ENCODE measurements at regions not wholly inside any gene's neighbourhood (a gene's known extent, or its start where the extent isn't known, plus 50 kb on each side); places are given as distances from the start of the nearest gene placed in this dataset.

- no peak overlapping the region for H3K4me3 ChIP-seq
These were observed 92.9 kb upstream of the EGFLAM start for GRCh38 chr5:38165435-38165834.

DNA sequence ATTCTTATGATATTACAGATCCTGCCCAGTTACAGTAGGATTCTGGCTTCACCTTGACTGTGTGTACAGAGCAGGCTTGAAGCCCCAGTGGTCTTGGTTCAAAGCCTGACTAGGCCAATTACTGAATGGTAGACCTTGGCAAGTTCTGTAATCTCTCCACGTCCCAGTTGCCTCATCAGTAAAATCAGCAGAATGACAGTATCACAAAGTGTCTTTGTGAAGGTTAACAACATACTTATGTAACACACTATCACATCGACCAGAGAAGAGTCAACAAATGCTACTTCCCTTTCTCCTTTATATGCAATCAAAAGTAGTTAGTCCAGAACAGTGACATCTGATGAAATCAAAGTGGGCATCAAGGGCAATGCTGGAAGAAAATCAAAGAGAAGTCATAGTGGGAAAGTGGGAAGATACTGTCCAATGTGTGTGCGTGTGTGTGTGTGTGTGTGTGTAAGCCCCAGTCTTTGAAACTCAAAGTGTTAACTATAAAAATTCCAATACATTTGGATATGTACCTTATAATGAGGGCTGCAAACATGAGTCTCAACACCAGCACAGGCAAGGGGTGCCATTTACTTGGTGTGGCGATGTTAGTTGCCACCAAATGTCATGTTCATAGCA is 93.5 kb upstream of the EGFLAM start:
- Histone ChIP-seq H3K27me3 (replicated peaks) (no peaks in the 10 kb centered on the region), H3K4me3 (no peak overlapping the region), H3K27ac (no peak overlapping the region), H3K4me1 (replicated peaks) (no peaks in the 10 kb centered on the region), H3K9me3 (replicated peaks) (no peaks in the 10 kb centered on the region), H3K36me3 (no peaks in the 10 kb centered on the region)
- DNase-seq (ENCODE audit: low read depth in 1 of 2, low spot score in 2 of 2): no peak

More at GRCh38 chr5:38165435-38165834, 92.9 kb upstream of the EGFLAM start:
- H3K9me3 ChIP-seq (replicated peaks): no peaks in the 10 kb centered on the region
- H3K4me1 ChIP-seq (replicated peaks): no peaks in the 10 kb centered on the region
- no peaks in the 10 kb centered on the region for H3K36me3 ChIP-seq
- no peaks in the 10 kb centered on the region for H3K27me3 ChIP-seq (replicated peaks)
- no peak for DNase-seq (ENCODE audit: low read depth in 1 of 2, low spot score in 2 of 2)
- H3K27ac ChIP-seq: no peak overlapping the region

- Histone ChIP-seq H3K4me1 (replicated peaks) (no peaks in the 10 kb centered on the region), H3K36me3 (no peaks in the 10 kb centered on the region), H3K9me3 (replicated peaks) (no peaks in the 10 kb centered on the region), H3K4me3 (no peak overlapping the region), H3K27ac (no peak overlapping the region), H3K27me3 (replicated peaks) (no peaks in the 10 kb centered on the region)
- no peak for DNase-seq (ENCODE audit: low read depth in 1 of 2, low spot score in 2 of 2)
These were observed 94.6 kb upstream of the EGFLAM start for GRCh38 chr5:38163636-38164237.

DNA sequence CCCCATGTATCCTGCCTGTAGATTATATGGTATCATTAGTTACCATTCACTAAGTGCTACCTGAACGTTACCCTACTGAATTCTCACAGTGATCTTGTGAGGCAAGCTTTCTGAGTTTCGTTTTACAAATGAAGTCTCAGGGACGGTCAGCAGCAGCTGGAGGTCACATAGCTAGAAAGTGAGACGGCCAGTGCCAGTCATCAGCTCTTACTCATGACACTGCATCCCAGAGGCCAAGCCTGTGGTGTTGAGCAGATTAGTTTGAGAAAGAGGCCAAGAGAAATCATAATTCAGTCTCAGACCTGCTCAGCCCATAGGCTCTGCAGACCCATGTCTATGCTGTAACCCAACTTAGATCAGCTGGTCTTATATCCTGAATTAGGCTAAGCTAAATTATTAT is 95.7 kb upstream of the EGFLAM start:
- Histone ChIP-seq H3K27ac (no peak overlapping the region), H3K36me3 (no peaks in the 10 kb centered on the region), H3K27me3 (replicated peaks) (no peaks in the 10 kb centered on the region), H3K4me1 (replicated peaks) (no peaks in the 10 kb centered on the region), H3K4me3 (no peak overlapping the region), H3K9me3 (replicated peaks) (no peaks in the 10 kb centered on the region)
- DNase-seq (ENCODE audit: low read depth in 1 of 2, low spot score in 2 of 2): no peak

- DNase-seq (ENCODE audit: low read depth in 1 of 2, low spot score in 2 of 2): no peak
- Histone ChIP-seq H3K27me3 (replicated peaks) (no peaks in the 10 kb centered on the region), H3K27ac (no peak overlapping the region), H3K4me1 (replicated peaks) (peaks cover 8% of the 10 kb centered on the region), H3K4me3 (no peak overlapping the region), H3K36me3 (no peaks in the 10 kb centered on the region), H3K9me3 (replicated peaks) (no peaks in the 10 kb centered on the region)
These were observed 101.3 kb upstream of the EGFLAM start for GRCh38 chr5:38157024-38157423.

DNA sequence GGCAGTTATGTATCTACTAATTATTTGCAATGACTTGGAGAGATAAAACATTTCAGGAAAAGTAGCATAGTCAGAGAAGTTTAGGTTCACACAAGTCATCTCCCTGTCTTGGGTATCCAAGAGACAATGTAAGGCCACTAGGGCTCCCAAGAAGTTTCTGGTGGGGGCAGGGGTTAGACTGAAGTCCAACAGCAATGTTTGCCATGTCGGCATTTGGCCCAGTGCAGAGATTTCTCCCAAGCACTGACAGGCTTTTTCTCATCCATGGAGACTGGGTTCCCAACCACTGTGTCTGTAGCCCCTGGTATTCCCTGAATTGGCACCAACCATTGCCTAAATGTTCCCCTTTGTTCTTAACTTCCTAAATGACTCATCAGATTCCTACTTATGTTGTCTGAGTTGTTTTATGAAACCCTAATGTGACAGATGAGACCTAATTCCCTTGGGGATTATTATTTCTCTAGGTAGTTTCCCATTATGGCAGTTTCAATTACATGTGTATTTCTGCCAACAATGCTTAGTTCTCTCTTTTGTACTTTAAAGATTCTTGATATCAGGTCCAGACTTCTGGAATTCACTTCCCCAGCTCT is 103.6 kb upstream of the EGFLAM start:
- no peaks in the 10 kb centered on the region for H3K9me3 ChIP-seq (replicated peaks)
- H3K27me3 ChIP-seq (replicated peaks): no peaks in the 10 kb centered on the region
- DNase-seq (ENCODE audit: low read depth in 1 of 2, low spot score in 2 of 2): peak in 1 of 2 experiments; percentile 28
- H3K36me3 ChIP-seq: no peaks in the 10 kb centered on the region
- no peak overlapping the region for H3K4me3 ChIP-seq
- H3K4me1 ChIP-seq (replicated peaks): peaks cover 8% of the 10 kb centered on the region
- no peak overlapping the region for H3K27ac ChIP-seq

DNA sequence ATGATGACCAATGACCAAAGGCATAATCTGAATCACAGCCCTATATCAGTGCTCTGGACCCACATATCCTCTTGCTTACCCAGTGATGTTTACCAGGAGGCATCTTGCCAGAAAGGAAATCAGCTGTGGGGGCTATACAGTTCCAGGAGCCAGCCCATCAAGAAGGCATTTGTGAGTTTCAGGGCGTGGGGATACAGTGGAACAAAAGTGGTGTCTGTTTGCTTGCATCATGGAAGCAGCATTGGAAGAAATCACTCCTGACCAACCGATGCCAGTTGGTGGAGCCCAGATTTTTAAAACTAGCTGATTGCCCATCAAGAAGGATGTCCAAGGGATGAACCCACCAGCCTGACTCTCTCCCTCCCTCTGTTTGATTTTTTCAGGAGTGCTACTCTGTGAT is 106.5 kb upstream of the EGFLAM start:
- Histone ChIP-seq H3K27ac (no peak overlapping the region), H3K27me3 (replicated peaks) (no peaks in the 10 kb centered on the region), H3K36me3 (no peaks in the 10 kb centered on the region), H3K4me1 (replicated peaks) (peaks cover 8% of the 10 kb centered on the region), H3K4me3 (no peak overlapping the region), H3K9me3 (replicated peaks) (no peaks in the 10 kb centered on the region)
- no peak for DNase-seq (ENCODE audit: low read depth in 1 of 2, low spot score in 2 of 2)

GRCh38 chr5:38149815-38150195 is 108.6 kb upstream of the EGFLAM start:
- DNase-seq (ENCODE audit: low read depth in 1 of 2, low spot score in 2 of 2): no peak
- Histone ChIP-seq H3K9me3 (replicated peaks) (no peaks in the 10 kb centered on the region), H3K27me3 (replicated peaks) (no peaks in the 10 kb centered on the region), H3K4me1 (replicated peaks) (peaks cover 4% of the 10 kb centered on the region), H3K27ac (no peak overlapping the region), H3K4me3 (no peak overlapping the region), H3K36me3 (no peaks in the 10 kb centered on the region)

DNA sequence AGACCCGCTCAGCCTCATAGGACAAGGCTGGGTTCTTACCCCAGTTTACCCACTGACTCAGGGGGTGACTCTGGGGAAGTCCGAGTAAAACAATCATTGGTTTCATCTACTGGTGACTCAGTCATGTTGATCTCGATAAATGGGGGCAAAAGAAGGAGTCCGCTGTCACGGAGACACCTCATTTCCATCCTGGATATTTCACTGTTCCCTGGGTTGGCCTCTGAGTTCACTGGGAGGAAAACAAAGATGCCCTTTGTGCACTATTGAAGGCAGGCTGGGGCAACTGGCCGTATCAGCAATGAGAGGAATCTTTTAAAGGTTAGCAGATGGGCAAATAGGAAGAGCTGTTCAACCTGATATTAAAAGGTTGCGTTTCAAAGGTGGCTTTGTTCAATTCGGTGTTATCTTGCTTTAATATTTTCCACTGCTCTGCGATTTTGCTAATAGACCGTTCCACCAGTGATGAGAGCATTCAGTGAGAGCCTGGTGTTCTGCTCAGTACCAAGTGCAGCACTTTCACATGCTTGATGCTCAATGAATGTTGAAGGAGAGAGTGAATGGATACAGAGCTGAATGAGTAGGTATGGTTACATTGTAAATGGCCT is 110.2 kb upstream of the EGFLAM start:
- Histone ChIP-seq H3K9me3 (replicated peaks) (no peaks in the 10 kb centered on the region), H3K36me3 (no peaks in the 10 kb centered on the region), H3K4me3 (no peak overlapping the region), H3K27me3 (replicated peaks) (no peaks in the 10 kb centered on the region), H3K4me1 (replicated peaks) (no peaks in the 10 kb centered on the region), H3K27ac (no peak overlapping the region)
- DNase-seq (ENCODE audit: low read depth in 1 of 2, low spot score in 2 of 2): no peak

DNA sequence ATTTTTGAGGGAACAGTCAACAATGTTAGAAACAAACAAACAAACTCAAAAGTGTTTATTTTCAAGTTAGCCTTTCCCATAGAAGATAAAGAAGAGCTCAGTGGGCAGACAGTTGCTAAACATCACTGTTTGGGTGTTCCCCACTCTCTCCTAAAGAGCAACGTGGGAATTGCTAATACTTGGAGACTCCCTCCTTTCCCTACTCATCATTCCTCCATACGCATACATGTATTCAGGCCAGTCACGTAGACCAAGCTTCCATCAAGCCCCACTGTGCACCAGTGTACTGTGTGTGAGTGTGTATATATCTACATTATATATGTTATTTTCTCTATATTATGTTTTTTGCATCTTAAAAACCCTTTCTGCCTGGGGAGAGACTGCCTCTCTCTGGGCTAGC is 115.0 kb upstream of the EGFLAM start:
- Histone ChIP-seq H3K27ac (no peak overlapping the region), H3K4me1 (replicated peaks) (no peaks in the 10 kb centered on the region)

GRCh38 chr5:38141665-38142064 is 116.7 kb upstream of the EGFLAM start:
- Histone ChIP-seq H3K4me3 (no peak overlapping the region), H3K27me3 (replicated peaks) (peaks cover 4% of the 10 kb centered on the region; the same call in 1 of the 2 replicates), H3K36me3 (no peaks in the 10 kb centered on the region), H3K4me1 (replicated peaks) (no peaks in the 10 kb centered on the region), H3K27ac (no peak overlapping the region), H3K9me3 (replicated peaks) (no peaks in the 10 kb centered on the region)
- no peak for DNase-seq (ENCODE audit: low read depth in 1 of 2, low spot score in 2 of 2)

More for the DNA sequence above, 115.0 kb upstream of the EGFLAM start:
- H3K9me3 ChIP-seq (replicated peaks): no peaks in the 10 kb centered on the region
- peaks cover 4% of the 10 kb centered on the region; the same call in 1 of the 2 replicates for H3K27me3 ChIP-seq (replicated peaks)
- H3K4me3 ChIP-seq: no peak overlapping the region
- no peaks in the 10 kb centered on the region for H3K36me3 ChIP-seq
- DNase-seq (ENCODE audit: low read depth in 1 of 2, low spot score in 2 of 2): no peak

DNA sequence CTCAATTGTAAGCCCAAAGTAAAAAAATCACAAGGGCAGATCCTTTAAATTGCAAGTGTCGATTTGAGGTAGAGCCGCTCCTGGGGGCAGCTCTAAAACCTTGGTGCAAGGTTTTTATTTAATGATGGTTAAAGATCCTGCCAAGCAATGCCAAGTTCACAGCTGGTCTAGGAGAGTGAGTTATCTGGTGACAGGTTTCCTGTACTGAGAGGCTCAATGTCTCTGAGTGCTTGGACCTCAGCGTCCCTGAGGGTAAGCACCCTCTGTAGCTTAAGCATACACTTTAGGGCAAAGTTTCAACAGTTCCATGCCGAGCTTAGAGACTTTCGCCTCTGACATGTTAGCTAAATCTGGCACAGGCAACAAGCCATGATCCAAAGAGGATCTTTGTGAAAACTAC is 119.8 kb upstream of the EGFLAM start:
- no peaks in the 10 kb centered on the region for H3K36me3 ChIP-seq
- DNase-seq (ENCODE audit: low read depth in 1 of 2, low spot score in 2 of 2): no peak
- H3K4me1 ChIP-seq (replicated peaks): no peaks in the 10 kb centered on the region
- H3K27ac ChIP-seq: no peak overlapping the region
- peaks cover 4% of the 10 kb centered on the region; the same call in 1 of the 2 replicates for H3K27me3 ChIP-seq (replicated peaks)
- no peaks in the 10 kb centered on the region for H3K9me3 ChIP-seq (replicated peaks)
- no peak overlapping the region for H3K4me3 ChIP-seq

DNA sequence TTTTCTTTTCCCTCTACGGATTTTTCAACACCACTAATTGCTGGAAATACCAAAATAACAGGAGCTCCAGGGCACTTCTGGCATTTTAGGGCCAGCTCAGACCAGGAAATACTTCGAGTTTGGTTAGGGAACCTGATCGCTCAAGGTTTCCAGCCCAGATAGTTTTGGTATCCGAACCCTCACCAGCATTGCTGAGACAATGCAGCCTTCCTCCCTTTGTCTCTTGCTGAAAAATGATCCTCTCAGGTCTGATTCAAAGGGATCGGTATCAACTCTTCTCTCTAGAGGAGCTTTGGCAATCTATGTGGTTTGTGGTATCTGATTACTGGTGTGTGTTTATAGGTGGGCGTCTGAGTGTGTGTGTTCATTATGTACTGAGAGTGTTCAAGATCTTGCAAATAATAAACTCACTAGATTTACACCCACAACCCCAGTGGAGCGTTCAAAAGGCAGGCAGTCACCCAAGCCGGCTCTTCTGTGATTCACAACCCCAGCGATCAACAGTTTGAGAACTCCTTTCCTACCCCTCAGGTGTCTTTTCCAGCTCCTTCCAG is 122.8 kb upstream of the EGFLAM start:
- H3K36me3 ChIP-seq: no peaks in the 10 kb centered on the region
- DNase-seq (ENCODE audit: low read depth in 1 of 2, low spot score in 2 of 2): no peak
- no peak overlapping the region for H3K4me3 ChIP-seq
- H3K4me1 ChIP-seq (replicated peaks): no peaks in the 10 kb centered on the region
- peaks cover 4% of the 10 kb centered on the region; the same call in 1 of the 2 replicates for H3K27me3 ChIP-seq (replicated peaks)
- H3K27ac ChIP-seq: no peak overlapping the region
- no peaks in the 10 kb centered on the region for H3K9me3 ChIP-seq (replicated peaks)

GRCh38 chr5:38134810-38135209 is 123.5 kb upstream of the EGFLAM start:
- no peaks in the 10 kb centered on the region for H3K4me1 ChIP-seq (replicated peaks)
- no peak for DNase-seq (ENCODE audit: low read depth in 1 of 2, low spot score in 2 of 2)
- no peaks in the 10 kb centered on the region for H3K9me3 ChIP-seq (replicated peaks)
- no peaks in the 10 kb centered on the region for H3K36me3 ChIP-seq
- no peak overlapping the region for H3K4me3 ChIP-seq
- H3K27me3 ChIP-seq (replicated peaks): 0 out of 2 replicates have a peak, but pooled peaks cover 4% of the 10 kb centered on the region
- H3K27ac ChIP-seq: no peak overlapping the region
